KMS-11 (cell line): ENCODE measurements at regions not wholly inside any gene's neighbourhood (a gene's known extent, or its start where the extent isn't known, plus 50 kb on each side); places are given as distances from the start of the nearest gene placed in this dataset.
"Not testable (repeated sequence)": the region's sequence is repeated elsewhere in the genome, so short reads cannot be mapped to it uniquely, and the experiment has no call there.

ENCODE experiments used
- H2AFZ ChIP-seq: fragments of 200-600 bp; sonication (generic); 2 replicates; pipeline ENCODE4 v1.6.1; 2016; ENCODE audit warnings: antibody characterized with exemption, mixed run types, low read depth
- H3K27ac ChIP-seq: fragments of 200-600 bp; sonication (generic); 2 replicates; pipeline ENCODE4 v1.6.1; 2016; ENCODE audit warnings: mild to moderate bottlenecking, mixed run types
- H3K27me3 ChIP-seq: fragments of 200-600 bp; sonication (generic); 2 replicates; pipeline ENCODE4 v1.6.1; 2017; ENCODE audit warnings: mild to moderate bottlenecking, low read depth, mixed run types, moderate library complexity; ENCODE audit not compliant: insufficient read depth
- H3K36me3 ChIP-seq: fragments of 200-600 bp; sonication (generic); 2 replicates; pipeline ENCODE4 v1.6.1; 2017; ENCODE audit warnings: mild to moderate bottlenecking, mixed run types; ENCODE audit not compliant: insufficient read depth
- H3K4me1 ChIP-seq: fragments of 200-600 bp; sonication (generic); 2 replicates; pipeline ENCODE4 v1.6.1; 2016; ENCODE audit warnings: mild to moderate bottlenecking, low read depth, mixed run types; ENCODE audit not compliant: poor library complexity, severe bottlenecking
- H3K4me2 ChIP-seq: fragments of 200-600 bp; sonication (generic); 2 replicates; pipeline ENCODE4 v1.7.0; 2016; ENCODE audit warnings: mild to moderate bottlenecking, mixed run types
- H3K4me3 ChIP-seq: fragments of 200-600 bp; sonication (generic); IDR thresholded peaks from 2 replicates; pipeline ENCODE4 v1.6.1; 2017; ENCODE audit warnings: low read depth, low read length, mixed read lengths; ENCODE audit not compliant: insufficient read depth
- H3K79me2 ChIP-seq: fragments of 200-600 bp; sonication (generic); 2 replicates; pipeline ENCODE4 v1.6.1; 2016; ENCODE audit warnings: low read depth, mixed run types; ENCODE audit not compliant: insufficient read depth
- H3K9ac ChIP-seq: fragments of 200-600 bp; sonication (generic); 2 replicates; pipeline ENCODE4 v1.6.1; 2016; ENCODE audit warnings: mild to moderate bottlenecking, mixed run types
- H4K20me1 ChIP-seq: fragments of 200-600 bp; sonication (generic); 2 replicates; pipeline ENCODE4 v1.6.1; 2016; ENCODE audit warnings: mild to moderate bottlenecking, mixed run types; ENCODE audit not compliant: insufficient read depth
- TF ChIP-seq, protein P1 (sequence below): fragments of 200-600 bp; sonication (generic); conservative IDR thresholded peaks from 2 replicates; pipeline ENCODE4 v1.6.1; 2017; ENCODE audit warnings: low read depth, mild to moderate bottlenecking, antibody characterized with exemption, low read length, moderate library complexity, mixed read lengths

DNA sequence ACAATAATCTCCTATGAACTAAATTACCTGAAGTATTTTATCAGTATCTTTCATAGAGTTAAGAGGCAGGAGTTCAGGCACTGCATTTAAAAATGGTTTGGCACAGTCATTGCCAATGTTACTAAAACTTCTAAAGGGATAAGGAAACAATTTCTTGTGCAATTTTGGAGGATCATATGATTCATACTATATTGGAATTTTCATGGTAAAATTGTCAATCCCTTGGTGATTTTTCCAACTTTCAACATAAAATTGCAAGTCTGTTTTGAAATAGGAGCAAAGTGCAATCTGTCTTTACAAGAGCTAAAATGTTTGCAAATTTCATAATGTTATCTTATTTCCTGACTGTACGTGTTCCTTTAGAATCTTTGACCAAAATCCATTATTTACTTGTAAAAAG is 211.1 kb downstream of the DMRTA1 start:
- TF ChIP-seq, protein P1, sequence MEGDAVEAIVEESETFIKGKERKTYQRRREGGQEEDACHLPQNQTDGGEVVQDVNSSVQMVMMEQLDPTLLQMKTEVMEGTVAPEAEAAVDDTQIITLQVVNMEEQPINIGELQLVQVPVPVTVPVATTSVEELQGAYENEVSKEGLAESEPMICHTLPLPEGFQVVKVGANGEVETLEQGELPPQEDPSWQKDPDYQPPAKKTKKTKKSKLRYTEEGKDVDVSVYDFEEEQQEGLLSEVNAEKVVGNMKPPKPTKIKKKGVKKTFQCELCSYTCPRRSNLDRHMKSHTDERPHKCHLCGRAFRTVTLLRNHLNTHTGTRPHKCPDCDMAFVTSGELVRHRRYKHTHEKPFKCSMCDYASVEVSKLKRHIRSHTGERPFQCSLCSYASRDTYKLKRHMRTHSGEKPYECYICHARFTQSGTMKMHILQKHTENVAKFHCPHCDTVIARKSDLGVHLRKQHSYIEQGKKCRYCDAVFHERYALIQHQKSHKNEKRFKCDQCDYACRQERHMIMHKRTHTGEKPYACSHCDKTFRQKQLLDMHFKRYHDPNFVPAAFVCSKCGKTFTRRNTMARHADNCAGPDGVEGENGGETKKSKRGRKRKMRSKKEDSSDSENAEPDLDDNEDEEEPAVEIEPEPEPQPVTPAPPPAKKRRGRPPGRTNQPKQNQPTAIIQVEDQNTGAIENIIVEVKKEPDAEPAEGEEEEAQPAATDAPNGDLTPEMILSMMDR = no peak
- H3K36me3 ChIP-seq = no peaks in the 10 kb centered on the region
- no peak overlapping the region for H2AFZ ChIP-seq
- H4K20me1 ChIP-seq = no peaks in the 10 kb centered on the region
- H3K27ac ChIP-seq = no peak overlapping the region
- H3K9ac ChIP-seq = no peak overlapping the region
- H3K4me3 ChIP-seq = no peak overlapping the region
- H3K4me1 ChIP-seq = no peaks in the 10 kb centered on the region
- no peaks in the 10 kb centered on the region for H3K27me3 ChIP-seq
- H3K79me2 ChIP-seq = no peaks in the 10 kb centered on the region
- no peak overlapping the region for H3K4me2 ChIP-seq

DNA sequence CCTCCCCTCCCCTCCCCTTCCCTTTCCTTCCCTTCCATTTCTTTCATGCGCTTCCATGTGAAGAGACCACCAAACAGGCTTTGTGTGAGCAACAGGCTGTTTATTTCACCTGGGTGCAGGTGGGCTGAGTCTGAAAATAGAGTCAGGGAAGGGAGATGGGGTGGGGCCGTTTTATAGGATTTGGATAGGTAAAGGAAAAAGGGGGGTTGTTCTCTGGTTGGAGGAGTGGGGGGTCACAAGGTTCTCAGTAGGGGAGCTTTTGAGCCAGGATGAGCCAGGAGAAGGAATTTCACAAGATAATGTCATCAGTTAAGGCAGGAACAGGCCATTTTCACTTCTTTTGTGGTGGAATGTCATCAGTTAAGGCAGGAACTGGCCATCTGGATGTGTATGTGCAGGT is 211.9 kb downstream of the DMRTA1 start:
- not testable (repeated sequence) for H4K20me1 ChIP-seq, H3K79me2 ChIP-seq, H3K4me1 ChIP-seq, H3K27ac ChIP-seq, H3K4me2 ChIP-seq, H3K36me3 ChIP-seq, H2AFZ ChIP-seq, H3K4me3 ChIP-seq, H3K9ac ChIP-seq, H3K27me3 ChIP-seq

DNA sequence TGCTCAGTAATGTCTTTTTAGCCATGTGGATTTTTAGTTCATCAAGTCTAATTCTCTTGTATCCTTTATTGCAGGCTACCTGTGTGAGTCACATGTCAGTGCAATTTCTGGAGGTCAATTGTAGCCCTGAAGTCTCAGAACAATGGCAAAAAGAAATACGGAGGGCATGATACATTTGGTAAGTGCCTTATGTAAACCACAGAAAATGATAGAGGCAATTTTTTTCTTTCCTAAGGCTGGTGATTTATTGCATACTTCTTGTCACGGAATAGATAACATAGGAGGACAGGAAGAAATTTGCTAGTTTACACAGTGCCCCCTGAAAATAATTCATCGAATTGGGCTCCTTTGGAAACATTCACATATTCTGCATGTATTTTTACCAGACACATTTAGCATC is 235.9 kb downstream of the DMRTA1 start:
- no peak overlapping the region for H2AFZ ChIP-seq
- peak overlapping the region; percentile 45; the same call in 1 of the 2 replicates for H3K27ac ChIP-seq
- no peaks in the 10 kb centered on the region for H3K27me3 ChIP-seq
- H3K4me2 ChIP-seq = peak overlapping the region; percentile 52
- no peaks in the 10 kb centered on the region for H3K79me2 ChIP-seq
- no peaks in the 10 kb centered on the region for H3K36me3 ChIP-seq
- TF ChIP-seq, protein P1 = no peak
- H4K20me1 ChIP-seq = no peaks in the 10 kb centered on the region
- H3K9ac ChIP-seq = no peak overlapping the region
- peaks cover 29% of the 10 kb centered on the region for H3K4me1 ChIP-seq
- no peak overlapping the region for H3K4me3 ChIP-seq

DNA sequence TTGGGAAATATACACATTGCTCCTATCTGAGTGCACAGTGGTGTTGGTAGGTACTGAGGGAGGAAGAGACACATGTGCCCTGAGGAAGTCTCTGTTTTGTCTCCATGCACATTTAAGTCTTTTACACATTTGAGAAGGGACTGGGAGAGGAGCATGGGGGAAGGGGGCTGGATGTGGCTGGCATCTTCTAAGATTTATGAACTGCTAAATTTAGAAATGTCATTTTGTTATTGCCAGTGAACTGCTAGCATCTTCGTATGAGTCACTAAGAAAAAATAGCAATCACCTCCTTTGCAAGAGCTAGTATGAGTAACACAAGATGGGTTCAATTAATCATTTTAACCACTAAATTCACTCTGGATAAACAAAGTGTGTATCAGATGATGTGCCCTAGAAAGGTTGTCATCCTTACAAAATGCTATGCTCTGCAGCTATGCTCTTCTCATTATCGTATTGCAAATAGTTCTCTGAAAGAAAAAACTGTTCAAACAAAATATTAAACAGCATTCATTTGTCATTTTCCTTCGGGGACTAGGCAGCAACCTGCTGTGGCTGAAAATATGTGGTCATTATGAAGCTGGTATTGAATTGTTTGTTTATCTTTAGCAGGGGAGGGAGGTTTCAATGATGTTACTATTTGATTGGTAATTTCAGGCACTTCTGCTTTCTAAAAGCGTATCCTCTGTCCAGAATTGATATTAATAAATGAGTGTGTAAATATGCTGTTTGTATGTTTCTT is 236.5 kb downstream of the DMRTA1 start:
- TF ChIP-seq, protein P1 = no peak
- no peaks in the 10 kb centered on the region for H3K36me3 ChIP-seq
- no peaks in the 10 kb centered on the region for H4K20me1 ChIP-seq
- peak overlapping the region; percentile 52 for H3K4me2 ChIP-seq
- no peak overlapping the region for H3K4me3 ChIP-seq
- H3K27ac ChIP-seq = peak overlapping the region; percentile 45
- no peaks in the 10 kb centered on the region for H3K79me2 ChIP-seq
- H3K9ac ChIP-seq = no peak overlapping the region; the same call in 1 of the 2 replicates
- H3K27me3 ChIP-seq = no peaks in the 10 kb centered on the region
- peak overlapping the region; percentile 23 for H2AFZ ChIP-seq
- peaks cover 29% of the 10 kb centered on the region for H3K4me1 ChIP-seq

DNA sequence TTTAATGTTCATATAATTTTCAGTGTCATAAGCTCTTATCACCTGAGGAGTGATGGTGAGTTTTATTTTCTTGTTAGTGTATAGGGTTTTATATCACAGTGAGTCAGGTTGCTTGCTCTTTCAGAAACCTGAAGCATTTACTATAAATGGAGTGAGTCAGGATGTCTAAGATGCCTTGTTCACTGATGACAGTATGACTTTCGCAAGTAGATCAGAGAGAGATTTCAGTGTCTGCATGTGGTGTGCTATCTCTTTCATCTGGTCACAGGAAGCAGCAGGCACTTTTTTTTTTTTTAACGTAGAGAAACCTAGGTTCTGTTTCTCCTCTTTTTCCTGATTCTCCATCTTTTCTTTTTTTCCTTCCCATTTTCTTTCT is 237.1 kb downstream of the DMRTA1 start:
- no peak overlapping the region; the same call in 1 of the 2 replicates for H3K9ac ChIP-seq
- H3K27me3 ChIP-seq = no peaks in the 10 kb centered on the region
- H3K36me3 ChIP-seq = no peaks in the 10 kb centered on the region
- no peak overlapping the region for H3K4me3 ChIP-seq
- H3K4me1 ChIP-seq = peaks cover 29% of the 10 kb centered on the region
- no peaks in the 10 kb centered on the region for H4K20me1 ChIP-seq
- peak overlapping the region; percentile 45 for H3K27ac ChIP-seq
- H2AFZ ChIP-seq = peak overlapping the region; percentile 23
- H3K79me2 ChIP-seq = no peaks in the 10 kb centered on the region
- H3K4me2 ChIP-seq = peak overlapping the region; percentile 52
- TF ChIP-seq, protein P1 = no peak
